ENCODE measurements at regions not wholly inside any gene's neighbourhood (a gene's known extent, or its start where the extent isn't known, plus 50 kb on each side); places are given as distances from the start of the nearest gene placed in this dataset.
"Not testable (repeated sequence)": the region's sequence is repeated elsewhere in the genome, so short reads cannot be mapped to it uniquely, and the experiment has no call there.

DNA sequence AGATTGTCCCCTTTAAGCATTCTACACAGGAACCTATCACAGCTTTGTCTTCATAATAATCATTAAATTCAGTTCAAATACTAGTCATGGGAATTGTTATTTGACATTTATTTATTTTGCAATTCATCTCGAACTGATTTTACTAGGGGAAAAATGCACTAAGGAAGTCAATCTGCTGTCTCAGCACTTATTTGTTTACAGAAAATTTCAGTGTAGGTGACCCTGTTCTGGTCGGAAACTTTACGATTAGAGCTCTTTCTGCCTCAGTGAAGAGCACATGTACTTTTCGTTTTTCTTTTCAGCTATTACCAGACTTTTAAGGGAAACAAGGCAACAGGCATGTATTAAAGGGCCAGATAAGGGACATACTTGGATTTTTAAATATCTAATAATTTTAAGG, 1405.7 kb upstream of the ZEB2 start:
- DNase-seq = no peak

DNA sequence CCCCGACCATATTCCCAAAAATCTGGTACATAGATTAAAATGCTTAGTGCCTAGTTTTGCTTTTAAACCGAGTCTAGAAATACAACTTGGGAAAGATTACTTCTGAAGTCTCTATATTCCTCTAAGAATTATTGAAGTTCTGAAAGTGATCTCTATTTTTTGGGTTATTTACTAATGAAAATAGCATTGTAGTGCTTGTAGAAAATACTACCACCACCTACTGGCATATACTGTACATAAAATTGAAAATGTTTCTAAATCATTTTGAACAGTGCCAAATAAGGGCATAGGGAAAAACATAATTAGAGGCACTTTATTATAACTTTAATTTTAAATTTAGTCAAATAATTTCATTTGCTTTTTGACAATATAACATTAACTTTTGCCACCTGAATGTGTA, 1399.6 kb upstream of the ZEB2 start:
- DNase-seq = no peak

GRCh38 chr2:145918951-145919350, 1399.0 kb upstream of the ZEB2 start:
- DNase-seq = no peak

- DNase-seq = no peak
Observed at GRCh38 chr2:145916799-145917198, 1396.9 kb upstream of the ZEB2 start.

DNA sequence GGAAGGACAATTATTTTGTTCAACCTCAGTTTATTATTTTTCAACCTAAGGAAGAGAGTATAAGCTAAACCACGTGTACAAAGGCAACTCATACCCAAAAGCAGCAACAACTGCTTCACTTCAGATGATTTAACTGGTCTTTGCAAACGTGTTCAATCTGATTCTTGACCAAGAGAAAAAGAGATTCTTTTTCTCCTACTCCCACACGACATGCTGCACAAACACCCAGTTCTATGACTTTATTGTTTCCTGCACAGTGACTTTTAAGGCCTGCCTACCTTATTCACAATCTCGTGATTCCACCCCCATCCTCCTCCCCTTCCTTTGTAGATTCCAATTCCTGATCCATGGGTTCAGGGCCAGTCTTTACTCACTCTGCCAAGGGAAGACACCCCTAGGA, 1394.8 kb upstream of the ZEB2 start:
- no peak for DNase-seq

- peak; percentile 14 for DNase-seq
Observed at GRCh38 chr2:145910416-145910815, 1390.5 kb upstream of the ZEB2 start.

DNA sequence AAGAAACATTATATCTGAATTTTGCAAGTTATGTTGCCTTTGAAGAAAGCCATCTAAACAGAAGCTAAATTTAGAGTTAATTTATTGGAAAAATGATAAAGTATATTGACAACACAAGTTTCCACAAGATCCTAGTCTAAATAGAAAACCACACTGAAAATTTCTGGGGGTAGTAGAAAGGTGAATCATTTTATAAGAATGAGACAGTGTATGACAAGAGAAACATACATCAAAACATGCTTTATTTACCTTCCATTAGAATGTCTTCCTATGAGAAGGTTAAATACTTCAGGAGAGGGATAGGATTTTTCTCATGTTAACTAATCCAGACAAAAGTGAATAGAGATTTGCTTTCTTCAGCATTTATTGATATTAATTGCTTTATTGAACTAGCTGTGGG, 1389.8 kb upstream of the ZEB2 start:
- DNase-seq = no peak

- no peak for DNase-seq
Observed at GRCh38 chr2:145909175-145909755, 1389.3 kb upstream of the ZEB2 start.

DNA sequence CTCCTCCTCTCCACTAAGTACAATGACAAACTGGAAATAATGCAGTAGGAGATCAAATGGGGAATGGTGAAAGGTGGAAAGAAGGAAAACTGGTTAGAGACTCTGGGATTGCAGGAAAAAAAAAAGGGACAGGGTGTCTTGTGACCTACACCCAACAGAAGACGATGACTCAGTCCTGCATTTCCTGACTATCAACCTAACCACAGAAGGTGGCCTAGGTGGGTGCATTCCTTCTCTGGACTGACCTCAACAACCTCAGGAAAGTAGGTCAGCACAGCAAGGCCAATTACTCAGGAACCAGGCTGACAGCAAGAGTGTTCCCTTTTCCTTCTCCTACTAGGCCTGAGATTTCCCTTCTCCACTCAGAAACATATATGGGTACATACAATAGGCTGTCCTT, 1386.4 kb upstream of the ZEB2 start:
- no peak for DNase-seq

GRCh38 chr2:145905371-145905770, 1385.5 kb upstream of the ZEB2 start:
- DNase-seq = no peak

- no peak for DNase-seq
Observed at GRCh38 chr2:145897151-145897550, 1377.2 kb upstream of the ZEB2 start.

DNA sequence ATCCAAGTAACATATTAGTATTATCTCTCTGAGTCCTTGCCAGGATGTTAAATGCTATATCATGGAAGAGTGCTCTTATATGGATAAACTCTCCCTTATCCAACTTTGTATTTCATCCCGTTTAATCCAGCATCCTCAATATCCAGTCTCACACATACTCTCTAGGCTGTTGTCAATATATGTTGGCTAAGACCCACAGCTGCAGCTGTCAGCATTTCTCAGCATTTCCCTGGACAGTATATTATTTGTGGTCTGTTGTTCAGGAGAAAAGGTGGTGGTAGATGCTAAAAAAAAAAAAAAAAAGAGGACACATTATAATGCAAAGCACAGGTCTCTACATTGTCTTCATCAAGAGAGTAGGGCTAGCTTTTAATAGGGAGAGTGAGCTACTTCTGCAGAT, 1368.0 kb upstream of the ZEB2 start:
- DNase-seq = no peak

GRCh38 chr2:145880997-145881396, 1361.1 kb upstream of the ZEB2 start:
- not testable (repeated sequence) for DNase-seq

DNA sequence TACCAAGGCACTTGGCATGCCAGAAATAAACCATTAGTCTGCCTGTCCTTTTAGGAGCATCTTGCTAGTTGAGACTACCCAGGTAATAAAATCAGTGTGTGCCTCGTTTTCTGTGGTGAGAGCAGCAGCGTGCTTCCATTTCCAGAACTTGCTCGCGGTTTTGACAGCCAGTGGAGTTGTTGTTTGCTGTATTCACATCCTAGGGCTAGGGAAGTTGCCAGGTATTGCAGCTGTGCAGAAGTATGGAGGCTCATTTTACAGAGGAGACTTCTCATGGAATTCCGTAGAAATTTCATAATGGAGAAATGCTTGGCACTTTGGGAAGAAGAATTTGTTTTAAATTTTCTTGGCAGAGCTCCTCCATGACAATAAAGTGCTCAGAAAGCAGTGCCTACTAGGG, 1355.1 kb upstream of the ZEB2 start:
- DNase-seq = no peak

DNA sequence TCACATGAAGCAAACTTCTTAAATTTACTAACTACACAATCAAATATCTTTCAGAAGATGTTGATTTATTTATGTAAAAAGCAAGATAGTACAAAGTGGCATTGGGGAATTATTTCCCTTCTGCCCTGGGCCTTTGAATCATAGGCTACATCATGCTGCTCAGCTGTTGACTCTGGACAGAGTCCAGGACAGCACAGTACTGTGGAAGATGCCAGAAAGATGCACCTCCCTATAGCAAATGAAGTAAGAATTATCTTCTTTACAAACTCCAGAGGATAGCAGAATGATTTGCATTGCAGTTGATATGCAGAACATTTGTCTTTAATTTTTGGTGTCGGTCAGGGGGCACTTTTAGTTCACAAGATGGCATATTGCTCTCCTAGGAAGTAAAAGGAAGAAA, 1354.5 kb upstream of the ZEB2 start:
- DNase-seq = no peak

GRCh38 chr2:145864501-145864900, 1344.6 kb upstream of the ZEB2 start:
- no peak for DNase-seq

GRCh38 chr2:145861940-145862339, 1342.0 kb upstream of the ZEB2 start:
- DNase-seq = no peak

DNA sequence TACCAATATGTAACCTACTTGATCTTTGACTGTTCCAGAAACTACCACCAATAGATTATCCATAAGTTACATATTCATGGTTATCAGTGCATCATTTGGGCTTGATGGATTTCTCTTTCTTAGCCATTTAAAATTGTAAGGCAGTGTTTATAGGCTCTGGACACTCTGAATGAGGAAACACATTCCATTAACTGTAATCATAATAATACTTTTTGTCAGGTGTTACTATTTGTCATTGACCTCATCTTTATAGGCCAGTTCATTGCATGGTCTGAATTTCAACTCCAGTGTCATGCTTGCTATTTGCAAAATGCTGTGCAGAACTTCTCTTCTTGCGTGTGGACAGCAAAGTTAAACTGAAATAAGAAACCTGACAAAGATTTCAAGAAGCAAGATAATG, 1340.2 kb upstream of the ZEB2 start:
- no peak for DNase-seq

DNA sequence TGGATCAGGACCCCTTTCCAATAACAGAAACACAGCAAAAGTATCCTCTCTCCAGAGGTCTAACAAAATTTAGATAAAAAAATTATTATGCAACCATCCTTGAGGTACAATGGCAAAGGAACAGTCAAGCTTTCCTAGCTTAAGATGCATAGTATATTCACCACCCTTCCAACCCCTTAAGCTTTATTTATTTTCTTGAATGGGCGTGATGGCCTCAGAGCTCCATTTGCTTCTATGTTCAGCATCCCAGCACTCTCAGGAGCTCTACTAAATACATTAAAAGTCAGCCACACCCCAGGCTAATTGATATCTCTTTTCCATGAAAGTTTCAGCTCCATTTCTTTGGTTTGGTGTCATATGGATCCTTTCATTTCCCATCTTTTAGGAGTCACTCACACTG, 1335.2 kb upstream of the ZEB2 start:
- no peak for DNase-seq

- no peak for DNase-seq
Observed at GRCh38 chr2:145854039-145854755, 1334.3 kb upstream of the ZEB2 start.

GRCh38 chr2:145851730-145852129, 1331.8 kb upstream of the ZEB2 start:
- no peak for DNase-seq

- no peak for DNase-seq
Observed at GRCh38 chr2:145849466-145849865, 1329.5 kb upstream of the ZEB2 start.

DNA sequence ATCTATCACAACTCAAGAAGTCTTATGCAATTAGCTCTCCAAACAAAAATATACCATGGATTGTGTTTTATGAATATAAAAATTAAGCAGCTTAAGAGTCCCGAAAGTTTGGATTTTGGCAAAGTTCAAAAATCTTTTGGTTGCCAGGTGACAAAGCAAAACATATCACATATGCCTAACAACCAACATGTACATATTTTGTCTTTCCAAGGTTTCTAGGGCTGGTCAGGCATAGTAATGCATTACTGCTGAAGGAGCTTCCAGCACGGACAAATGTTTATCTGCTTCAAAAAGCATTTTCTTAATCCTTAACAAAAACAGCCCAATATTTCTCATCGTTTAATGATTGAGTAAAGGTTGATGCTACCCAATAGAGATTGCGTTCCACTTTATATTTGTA, 1327.1 kb upstream of the ZEB2 start:
- DNase-seq = no peak

DNA sequence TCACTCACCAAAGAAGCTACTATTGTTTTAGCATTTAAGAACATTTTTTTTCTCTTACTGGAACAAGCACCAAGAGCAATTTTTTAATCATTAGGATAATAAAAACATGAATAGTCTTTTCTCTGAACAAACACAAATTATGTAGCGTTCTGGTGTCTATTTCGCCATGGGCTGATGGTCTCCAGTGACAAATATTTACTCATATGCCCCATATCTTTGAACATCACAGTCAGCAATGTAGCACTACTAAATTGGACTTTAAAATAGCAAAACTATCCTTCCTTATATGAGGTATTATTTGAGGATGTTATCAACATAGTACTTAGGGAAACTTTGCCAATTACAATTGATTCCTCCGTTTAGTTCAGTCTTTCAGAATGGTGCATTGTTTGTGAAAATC, 1326.0 kb upstream of the ZEB2 start:
- no peak for DNase-seq

GRCh38 chr2:145845207-145845894, 1325.4 kb upstream of the ZEB2 start:
- DNase-seq = peak; percentile 29
